Dedifferentiated amniotic fluid mesenchymal stem cell (primary cell): ENCODE measurements at regions not wholly inside any gene's neighbourhood (a gene's known extent, or its start where the extent isn't known, plus 50 kb on each side); places are given as distances from the start of the nearest gene placed in this dataset.
"Not testable (repeated sequence)": the region's sequence is repeated elsewhere in the genome, so short reads cannot be mapped to it uniquely, and the experiment has no call there.

Experiments
- DNase-seq: peaks from one replicate; pipeline ENCODE4 v3.0.0-alpha.2; 2016; ENCODE audit errors: extremely low spot score

GRCh38 chr1:112855152-112855828 is 100.7 kb downstream of the SLC16A1 start:
- DNase-seq, result no peak

- DNase-seq, result not testable (repeated sequence)
These were observed 101.5 kb downstream of the SLC16A1 start for GRCh38 chr1:112854368-112854984.

DNA sequence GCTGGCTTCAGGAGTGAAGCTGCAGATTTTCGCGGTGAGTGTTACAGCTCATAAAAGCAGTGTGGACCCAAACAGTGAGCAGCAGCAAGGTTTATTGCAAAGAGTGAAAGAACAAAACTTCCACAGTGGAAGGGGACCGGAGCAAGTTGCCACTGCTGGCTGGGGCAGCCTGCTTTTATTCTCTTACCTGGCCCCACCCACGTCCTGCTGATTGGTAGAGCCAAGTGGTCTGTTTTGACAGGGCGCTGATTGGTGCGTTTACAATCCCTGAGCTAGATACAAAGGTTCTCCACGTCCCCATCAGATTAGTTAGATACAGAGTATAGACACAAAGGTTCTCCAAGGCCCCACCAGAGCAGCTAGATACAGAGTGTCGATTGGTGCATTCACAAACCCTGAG is 102.1 kb downstream of the SLC16A1 start:
- not testable (repeated sequence) for DNase-seq

- no peak for DNase-seq
These were observed 103.1 kb downstream of the SLC16A1 start for GRCh38 chr1:112852934-112853333.

- DNase-seq, result no peak
These were observed 103.7 kb downstream of the SLC16A1 start for GRCh38 chr1:112852276-112852675.

- no peak for DNase-seq
These were observed 105.8 kb downstream of the SLC16A1 start for GRCh38 chr1:112850034-112850757.

DNA sequence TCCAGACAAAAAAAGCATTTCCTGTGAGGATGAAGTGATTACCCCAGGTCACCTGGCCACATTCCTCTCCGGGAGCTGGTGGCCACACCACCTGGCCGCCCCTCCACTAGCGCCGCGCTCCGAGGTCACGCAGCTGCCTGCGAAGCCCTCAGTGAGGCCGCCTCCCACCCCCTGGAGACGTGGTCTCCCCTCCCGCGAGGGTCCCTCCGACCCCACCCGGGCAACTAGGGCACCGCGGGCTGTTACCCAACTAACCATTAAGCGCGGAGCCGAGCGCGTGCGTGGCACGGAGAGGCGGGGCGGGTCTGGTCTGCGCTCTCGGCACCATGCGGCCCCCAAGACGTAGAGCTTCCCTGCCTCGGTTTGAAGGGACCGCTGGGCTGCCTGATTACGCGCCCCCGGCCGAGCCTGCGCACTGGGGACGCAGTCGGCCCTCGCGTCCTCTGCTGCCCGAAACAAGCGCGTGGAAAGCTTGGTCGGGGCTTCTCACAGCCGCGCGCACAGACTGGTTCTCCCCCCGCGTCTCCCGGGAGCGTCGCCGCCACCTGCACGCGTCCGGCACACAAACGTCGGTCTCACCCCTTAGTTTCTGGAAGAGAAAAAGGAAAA is 106.5 kb downstream of the SLC16A1 start:
- DNase-seq, result no peak

- no peak for DNase-seq
These were observed 114.2 kb downstream of the SLC16A1 start for GRCh38 chr1:112841825-112842224.

- DNase-seq, result no peak
These were observed 115.1 kb downstream of the SLC16A1 start for GRCh38 chr1:112840631-112841624.

DNA sequence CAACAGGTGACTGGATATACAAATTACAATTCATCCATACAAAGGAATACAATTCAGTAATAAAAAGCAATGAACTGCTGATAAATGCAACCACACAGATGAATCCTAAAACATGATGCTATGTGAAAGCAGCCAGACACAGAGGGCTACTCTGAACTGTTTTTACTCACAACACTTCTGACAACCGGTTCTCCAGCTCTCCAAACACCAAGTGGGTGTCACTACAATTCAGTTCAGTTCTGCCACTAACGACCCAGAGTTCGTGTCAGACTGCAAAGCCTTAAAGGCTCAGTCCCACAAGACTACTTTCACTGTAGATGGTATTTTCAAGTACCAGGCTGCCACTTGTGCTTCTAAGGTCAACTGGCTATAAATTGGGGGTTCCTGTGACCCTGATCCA is 119.4 kb downstream of the SLC16A1 start:
- no peak for DNase-seq

- no peak for DNase-seq
These were observed 118.7 kb upstream of the PPM1J start for GRCh38 chr1:112833806-112834205.

DNA sequence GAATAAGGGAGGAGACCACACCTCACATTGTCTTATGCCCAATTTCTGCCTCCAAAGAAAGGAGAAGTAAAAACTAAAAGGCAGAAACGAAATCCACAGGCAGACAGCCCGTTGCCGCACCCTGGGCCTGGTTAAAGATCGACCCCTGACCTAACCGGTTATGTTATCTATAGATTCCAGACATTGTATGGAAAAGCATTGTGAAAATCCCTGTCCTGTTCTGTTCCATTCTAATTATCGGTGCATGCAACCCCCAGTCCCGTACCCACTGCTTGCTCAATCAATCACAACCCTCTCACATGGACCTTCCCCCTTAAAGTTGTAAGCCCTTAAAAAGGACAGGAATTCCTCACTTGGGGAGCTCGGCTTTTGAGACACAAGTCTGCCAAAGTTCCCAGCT is 117.1 kb upstream of the PPM1J start:
- DNase-seq, result not testable (repeated sequence)

- DNase-seq, result not testable (repeated sequence)
These were observed 114.6 kb upstream of the PPM1J start for GRCh38 chr1:112829691-112830090.

GRCh38 chr1:112828716-112829115 is 113.6 kb upstream of the PPM1J start:
- no peak for DNase-seq

DNA sequence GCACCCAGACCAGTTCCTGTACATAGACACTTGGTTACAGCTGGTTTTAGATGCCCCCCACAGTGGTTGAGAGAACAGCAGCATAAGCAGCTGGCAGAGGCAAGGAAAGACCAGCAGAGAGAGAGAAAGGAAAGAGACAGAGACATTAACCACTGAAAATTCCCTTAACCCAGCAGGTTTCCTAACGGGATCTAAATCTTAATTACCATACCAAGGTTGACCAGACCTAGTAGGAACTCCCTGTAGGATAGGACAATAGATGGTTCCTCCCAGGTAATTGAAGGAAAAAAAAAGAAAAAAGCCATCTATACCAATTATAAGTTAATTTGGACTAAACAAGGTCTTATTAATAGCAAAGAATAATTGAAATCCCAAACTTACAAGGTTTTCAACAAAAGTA is 112.3 kb upstream of the PPM1J start:
- not testable (repeated sequence) for DNase-seq

- DNase-seq, result no peak
These were observed 111.2 kb upstream of the PPM1J start for GRCh38 chr1:112826217-112826944.

DNA sequence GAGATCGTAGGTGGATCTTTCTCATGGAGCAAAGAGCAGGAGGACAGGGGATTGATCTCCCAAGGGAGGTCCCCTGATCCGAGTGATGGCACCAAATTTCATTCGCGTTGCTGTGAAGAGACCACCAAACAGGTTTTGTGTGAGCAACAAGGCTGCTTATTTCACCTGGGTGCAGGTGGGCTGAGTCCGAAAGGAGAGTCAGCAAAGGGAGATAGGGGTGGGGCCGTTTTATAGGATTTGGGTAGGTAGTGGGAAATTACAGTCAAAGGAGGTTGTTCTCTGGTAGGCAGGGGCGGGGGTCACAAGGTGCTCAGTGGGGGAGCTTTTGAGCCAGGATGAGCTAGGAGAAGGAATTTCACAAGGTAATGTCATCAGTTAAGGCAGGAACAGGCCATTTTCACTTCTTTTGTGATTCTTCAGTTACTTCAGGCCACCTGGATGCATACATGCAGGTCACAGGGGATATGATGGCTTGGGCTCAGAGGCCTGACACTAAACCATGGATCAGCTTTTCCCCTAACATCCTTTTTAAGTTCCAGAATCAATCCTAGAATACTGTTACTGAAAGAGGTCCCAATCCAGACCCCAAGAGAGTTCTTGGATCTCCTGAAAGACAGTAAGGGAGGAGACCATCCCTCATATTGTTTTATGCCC is 110.6 kb upstream of the PPM1J start:
- DNase-seq, result not testable (repeated sequence)

DNA sequence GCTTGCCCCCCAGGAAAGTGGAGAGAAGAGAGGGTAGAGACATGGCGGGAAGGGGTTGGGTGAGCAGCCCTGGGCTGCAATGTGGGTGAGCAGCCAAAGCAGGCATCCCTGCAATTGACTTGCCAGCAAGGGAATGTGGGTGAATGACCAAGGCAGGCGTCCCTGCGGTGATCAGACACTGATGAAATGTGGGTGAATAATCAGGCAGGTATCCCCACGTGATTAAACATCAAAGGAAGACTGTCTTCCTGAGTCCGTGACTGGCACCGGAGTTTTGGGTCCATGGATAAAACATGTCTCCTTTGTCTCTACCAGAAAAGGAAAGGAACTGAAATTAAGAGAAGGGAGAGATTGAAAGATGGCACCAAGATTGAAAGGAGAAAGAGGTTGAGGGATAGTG is 109.9 kb upstream of the PPM1J start:
- not testable (repeated sequence) for DNase-seq

GRCh38 chr1:112821307-112822063 is 106.4 kb upstream of the PPM1J start:
- not testable (repeated sequence) for DNase-seq
